T-helper 17 cell (primary cell): ENCODE measurements at regions not wholly inside any gene's neighbourhood (a gene's known extent, or its start where the extent isn't known, plus 50 kb on each side); places are given as distances from the start of the nearest gene placed in this dataset.

Experiments
- ATAC-seq: fragments of 150-1000 bp; cut with Tn5 transposase; 2 replicates; pipeline ENCODE4 v1.10.0; 2021; ENCODE audit warnings: mild to moderate bottlenecking, moderate library complexity
- DNase-seq, 3 donors: peaks; one replicate each; pipeline versions ENCODE4 v3.0.0 to v3.0.0-alpha.2; 2020 to 2021
- H3K9me3 ChIP-seq: one replicate; pipeline ENCODE4 v1.7.0; 2013; ENCODE audit warnings: low read length, mild to moderate bottlenecking; ENCODE audit not compliant: control insufficient read depth, poor library complexity, severe bottlenecking
- H3K27ac Mint-ChIP-seq: one replicate; pipeline ENCODE4 v1.8.0; 2022; ENCODE audit warnings: mild to moderate bottlenecking, moderate library complexity, mixed read lengths
- H3K27me3 Mint-ChIP-seq: one replicate; pipeline ENCODE4 v1.8.0; 2022; ENCODE audit warnings: mixed read lengths
- H3K36me3 Mint-ChIP-seq: one replicate; pipeline ENCODE4 v1.8.0; 2022; ENCODE audit warnings: low read depth, mixed read lengths
- H3K4me1 Mint-ChIP-seq: one replicate; pipeline ENCODE4 v1.8.0; 2022; ENCODE audit warnings: mild to moderate bottlenecking, mixed read lengths
- H3K4me3 Mint-ChIP-seq: one replicate; pipeline ENCODE4 v1.8.0; 2022; ENCODE audit warnings: mild to moderate bottlenecking, moderate library complexity, mixed read lengths

DNA sequence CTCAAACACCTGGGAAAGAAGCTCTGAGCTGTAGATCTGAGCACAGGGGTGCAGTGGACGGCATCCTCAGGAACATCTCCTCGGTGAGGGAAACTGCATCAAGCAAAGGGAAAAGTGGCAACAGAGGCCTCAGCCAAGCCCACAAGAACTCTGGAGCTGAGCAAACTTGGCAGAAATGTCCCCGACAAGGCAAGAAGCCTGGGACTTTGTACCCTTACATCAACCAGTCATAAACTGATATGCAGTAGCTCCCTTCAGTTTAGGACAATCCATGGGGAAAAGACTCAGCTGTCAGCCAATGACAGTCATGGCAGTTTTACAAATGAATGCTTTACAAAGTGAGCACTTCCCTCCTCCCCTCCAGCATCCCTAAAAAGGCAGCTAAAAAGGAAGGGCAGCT, 210.0 kb upstream of the DYNLRB2 start:
- Mint-ChIP-seq H3K27ac (no peak overlapping the region), H3K27me3 (peaks cover 46% of the 10 kb centered on the region), H3K4me1 (no peaks in the 10 kb centered on the region), H3K4me3 (no peak overlapping the region), H3K36me3 (peaks cover 2% of the 10 kb centered on the region)
- no peaks in the 10 kb centered on the region for H3K9me3 ChIP-seq
- no peak for ATAC-seq
- no peak for DNase-seq

GRCh38 chr16:80330150-80330549, 210.6 kb upstream of the DYNLRB2 start:
- DNase-seq: no peak
- H3K4me1 Mint-ChIP-seq: no peaks in the 10 kb centered on the region
- peaks cover 44% of the 10 kb centered on the region for H3K27me3 Mint-ChIP-seq
- peaks cover 2% of the 10 kb centered on the region for H3K36me3 Mint-ChIP-seq
- no peak overlapping the region for H3K4me3 Mint-ChIP-seq
- no peaks in the 10 kb centered on the region for H3K9me3 ChIP-seq
- H3K27ac Mint-ChIP-seq: no peak overlapping the region
- ATAC-seq: no peak

DNA sequence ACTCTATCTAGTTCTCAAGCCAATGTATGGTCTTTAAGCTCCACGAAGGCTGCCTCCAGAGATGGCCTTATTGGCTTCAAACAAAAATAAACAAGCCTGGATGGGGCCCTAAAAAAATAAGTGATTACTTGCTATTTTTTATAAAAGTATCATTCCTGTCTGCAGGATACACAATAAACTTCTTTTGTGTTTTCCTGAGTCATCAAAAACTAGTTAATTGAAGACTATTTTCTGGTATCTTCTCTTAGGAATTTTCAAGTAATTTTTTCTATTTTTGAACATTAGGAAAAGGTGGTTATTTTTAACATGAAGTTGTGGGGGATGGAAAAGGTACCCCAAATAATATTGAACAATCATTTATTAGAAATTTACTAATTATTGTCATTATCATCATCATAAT, 213.1 kb upstream of the DYNLRB2 start:
- peaks cover 2% of the 10 kb centered on the region for H3K36me3 Mint-ChIP-seq
- no peaks in the 10 kb centered on the region for H3K9me3 ChIP-seq
- peaks cover 47% of the 10 kb centered on the region for H3K27me3 Mint-ChIP-seq
- H3K27ac Mint-ChIP-seq: no peak overlapping the region
- ATAC-seq: no peak
- no peak overlapping the region for H3K4me3 Mint-ChIP-seq
- no peaks in the 10 kb centered on the region for H3K4me1 Mint-ChIP-seq
- DNase-seq: no peak

- H3K27me3 Mint-ChIP-seq: peaks cover 39% of the 10 kb centered on the region
- H3K9me3 ChIP-seq: no peaks in the 10 kb centered on the region
- H3K36me3 Mint-ChIP-seq: no peaks in the 10 kb centered on the region
- no peak for DNase-seq
- H3K4me1 Mint-ChIP-seq: no peaks in the 10 kb centered on the region
- H3K4me3 Mint-ChIP-seq: no peak overlapping the region
- ATAC-seq: no peak
- H3K27ac Mint-ChIP-seq: no peak overlapping the region
These were observed 216.4 kb upstream of the DYNLRB2 start for GRCh38 chr16:80324371-80324770.

DNA sequence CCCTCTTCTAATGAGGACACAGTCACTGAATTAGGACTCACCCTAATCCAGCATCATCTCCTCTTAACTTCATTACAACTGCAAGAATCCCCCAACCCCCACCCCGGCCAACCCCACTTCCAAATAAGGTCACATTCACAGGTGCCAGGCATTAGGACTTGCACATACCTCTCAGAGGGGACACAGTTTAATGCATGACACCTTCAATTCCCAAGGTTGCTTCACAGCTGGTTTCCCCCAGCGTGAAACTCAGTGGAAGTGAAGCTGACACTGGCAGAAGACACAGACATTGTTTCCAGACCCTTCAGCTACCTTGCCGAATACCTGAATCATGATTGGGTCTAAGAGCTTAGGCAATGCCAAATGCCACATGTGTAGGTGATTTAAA, 217.0 kb upstream of the DYNLRB2 start:
- Mint-ChIP-seq H3K4me3 (no peak overlapping the region), H3K4me1 (no peaks in the 10 kb centered on the region), H3K27ac (no peak overlapping the region), H3K36me3 (no peaks in the 10 kb centered on the region), H3K27me3 (peaks cover 38% of the 10 kb centered on the region)
- ATAC-seq (no peak), DNase-seq (no peak)
- H3K9me3 ChIP-seq: no peaks in the 10 kb centered on the region

DNA sequence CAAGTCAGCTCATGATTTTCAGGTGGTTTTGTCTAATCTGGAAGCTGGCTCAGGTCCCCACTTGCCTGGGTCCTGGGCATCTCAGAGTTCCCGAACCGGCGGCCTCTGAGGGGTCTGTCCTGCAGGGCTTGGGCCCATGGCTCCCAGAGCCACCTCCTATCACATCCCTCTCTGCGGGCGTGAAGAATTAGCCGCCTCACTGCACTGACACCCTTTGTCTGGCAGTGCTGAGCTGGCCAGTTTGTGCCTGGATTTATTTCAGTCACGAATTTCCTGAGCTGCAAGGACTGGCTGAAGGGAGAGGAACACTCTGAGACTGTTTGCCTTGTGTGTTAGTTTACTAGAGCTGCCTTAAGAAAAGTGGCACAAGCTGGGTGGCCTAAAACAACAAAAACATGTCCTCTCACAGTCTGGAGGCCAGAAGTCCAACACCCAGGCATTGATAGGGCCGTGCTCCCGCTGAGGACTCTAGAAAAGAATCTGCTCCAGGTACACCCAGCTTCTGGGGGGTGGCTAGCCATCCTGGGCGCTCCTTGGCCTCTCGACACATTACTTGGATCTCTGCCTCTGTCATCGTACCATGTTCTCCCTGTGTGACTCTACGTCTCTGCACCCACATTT, 217.5 kb upstream of the DYNLRB2 start:
- H3K36me3 Mint-ChIP-seq: no peaks in the 10 kb centered on the region
- H3K27me3 Mint-ChIP-seq: peaks cover 43% of the 10 kb centered on the region
- H3K4me1 Mint-ChIP-seq: no peaks in the 10 kb centered on the region
- ATAC-seq (no peak), DNase-seq (no peak)
- H3K9me3 ChIP-seq: no peaks in the 10 kb centered on the region
- H3K4me3 Mint-ChIP-seq: no peak overlapping the region
- H3K27ac Mint-ChIP-seq: no peak overlapping the region

DNA sequence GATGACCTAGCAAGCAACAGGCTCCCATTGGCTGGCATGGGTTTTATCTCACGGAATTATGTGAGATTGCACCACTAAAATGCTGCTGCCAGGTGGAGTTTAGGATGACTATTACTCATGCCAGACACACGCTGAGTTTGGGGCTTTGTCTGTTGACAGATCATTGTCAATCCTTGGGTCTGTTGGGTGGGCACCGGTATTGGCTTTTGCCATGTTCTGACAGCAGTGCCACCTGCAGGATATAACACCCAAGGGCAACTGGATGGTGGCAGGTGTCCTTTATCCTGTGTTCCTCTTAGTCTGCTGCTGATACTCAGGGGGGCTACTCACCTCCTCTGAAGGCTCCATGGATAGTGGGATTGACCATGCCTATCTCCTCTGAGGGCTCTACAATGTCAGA, 221.6 kb upstream of the DYNLRB2 start:
- ATAC-seq (no peak), DNase-seq (no peak)
- H3K4me1 Mint-ChIP-seq: no peaks in the 10 kb centered on the region
- peaks cover 55% of the 10 kb centered on the region for H3K27me3 Mint-ChIP-seq
- no peaks in the 10 kb centered on the region for H3K36me3 Mint-ChIP-seq
- no peaks in the 10 kb centered on the region for H3K9me3 ChIP-seq
- H3K27ac Mint-ChIP-seq: no peak overlapping the region
- H3K4me3 Mint-ChIP-seq: no peak overlapping the region

GRCh38 chr16:80318107-80318506, 222.7 kb upstream of the DYNLRB2 start:
- H3K27ac Mint-ChIP-seq: no peak overlapping the region
- H3K27me3 Mint-ChIP-seq: peaks cover 56% of the 10 kb centered on the region
- no peaks in the 10 kb centered on the region for H3K9me3 ChIP-seq
- H3K4me1 Mint-ChIP-seq: no peaks in the 10 kb centered on the region
- H3K36me3 Mint-ChIP-seq: no peaks in the 10 kb centered on the region
- no peak overlapping the region for H3K4me3 Mint-ChIP-seq
- ATAC-seq: no peak
- DNase-seq: no peak

DNA sequence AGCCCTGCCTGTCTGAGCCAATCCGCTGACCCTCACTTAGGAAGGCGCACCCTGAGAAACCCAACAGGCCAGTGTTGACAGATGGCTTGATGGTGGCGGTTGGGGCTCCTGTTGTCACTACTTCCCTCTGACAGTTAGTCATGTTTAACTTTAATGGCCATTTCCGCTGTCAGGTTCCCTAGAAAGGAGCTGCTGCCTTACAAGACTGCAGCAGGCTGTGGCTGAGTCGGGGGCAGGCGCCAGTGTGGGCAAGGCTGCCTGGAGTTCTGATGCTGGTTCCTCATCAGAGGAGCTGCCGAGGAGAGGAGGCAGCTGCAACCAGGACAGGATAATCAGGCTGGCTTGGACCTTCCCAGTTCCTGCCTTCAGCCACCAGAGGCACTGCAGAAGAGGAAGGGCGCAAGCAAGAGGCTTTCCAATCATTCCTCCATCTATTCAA, 223.2 kb upstream of the DYNLRB2 start:
- no peaks in the 10 kb centered on the region for H3K9me3 ChIP-seq
- ATAC-seq (no peak), DNase-seq (no peak)
- H3K4me1 Mint-ChIP-seq: no peaks in the 10 kb centered on the region
- H3K27me3 Mint-ChIP-seq: peaks cover 60% of the 10 kb centered on the region
- H3K27ac Mint-ChIP-seq: no peak overlapping the region
- H3K36me3 Mint-ChIP-seq: no peaks in the 10 kb centered on the region
- no peak overlapping the region for H3K4me3 Mint-ChIP-seq

- Mint-ChIP-seq H3K36me3 (no peaks in the 10 kb centered on the region), H3K27ac (no peak overlapping the region), H3K4me1 (no peaks in the 10 kb centered on the region), H3K27me3 (peaks cover 62% of the 10 kb centered on the region), H3K4me3 (no peak overlapping the region)
- ATAC-seq (no peak), DNase-seq (no peak)
- no peaks in the 10 kb centered on the region for H3K9me3 ChIP-seq
These were observed 223.7 kb upstream of the DYNLRB2 start for GRCh38 chr16:80317116-80317515.

DNA sequence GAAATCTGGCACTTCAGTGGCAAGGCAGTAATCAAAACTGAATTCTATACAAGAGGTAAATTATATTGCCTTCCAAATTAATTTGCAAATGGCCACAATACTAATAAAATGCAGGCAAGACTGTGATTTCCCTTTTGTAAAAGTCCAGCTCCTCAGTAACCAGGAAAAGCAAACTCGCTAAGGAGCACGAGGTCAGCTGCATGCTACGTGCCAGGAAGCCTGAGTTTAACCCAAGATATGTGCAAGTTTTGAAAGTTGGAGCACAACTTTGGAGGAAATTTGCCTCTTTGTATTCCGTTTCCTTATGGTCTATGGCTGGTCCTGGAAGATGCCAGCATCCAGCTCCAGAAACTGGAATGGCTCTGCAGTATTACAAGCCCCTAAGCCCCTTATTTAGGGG, 226.8 kb upstream of the DYNLRB2 start:
- ATAC-seq: no peak
- Mint-ChIP-seq H3K4me1 (no peaks in the 10 kb centered on the region), H3K4me3 (no peak overlapping the region), H3K27ac (no peak overlapping the region), H3K36me3 (no peaks in the 10 kb centered on the region), H3K27me3 (peaks cover 52% of the 10 kb centered on the region)
- H3K9me3 ChIP-seq: no peaks in the 10 kb centered on the region
- DNase-seq: no peak

- no peaks in the 10 kb centered on the region for H3K9me3 ChIP-seq
- Mint-ChIP-seq H3K36me3 (no peaks in the 10 kb centered on the region), H3K27me3 (peaks cover 47% of the 10 kb centered on the region), H3K4me1 (no peaks in the 10 kb centered on the region), H3K27ac (no peak overlapping the region), H3K4me3 (no peak overlapping the region)
- ATAC-seq (no peak), DNase-seq (no peak)
These were observed 231.6 kb upstream of the DYNLRB2 start for GRCh38 chr16:80309178-80309577.

- Mint-ChIP-seq H3K4me3 (no peak overlapping the region), H3K27ac (no peak overlapping the region), H3K27me3 (peaks cover 41% of the 10 kb centered on the region), H3K36me3 (no peaks in the 10 kb centered on the region), H3K4me1 (no peaks in the 10 kb centered on the region)
- ATAC-seq (no peak), DNase-seq (no peak)
- no peaks in the 10 kb centered on the region for H3K9me3 ChIP-seq
These were observed 235.4 kb upstream of the DYNLRB2 start for GRCh38 chr16:80305410-80305809.

DNA sequence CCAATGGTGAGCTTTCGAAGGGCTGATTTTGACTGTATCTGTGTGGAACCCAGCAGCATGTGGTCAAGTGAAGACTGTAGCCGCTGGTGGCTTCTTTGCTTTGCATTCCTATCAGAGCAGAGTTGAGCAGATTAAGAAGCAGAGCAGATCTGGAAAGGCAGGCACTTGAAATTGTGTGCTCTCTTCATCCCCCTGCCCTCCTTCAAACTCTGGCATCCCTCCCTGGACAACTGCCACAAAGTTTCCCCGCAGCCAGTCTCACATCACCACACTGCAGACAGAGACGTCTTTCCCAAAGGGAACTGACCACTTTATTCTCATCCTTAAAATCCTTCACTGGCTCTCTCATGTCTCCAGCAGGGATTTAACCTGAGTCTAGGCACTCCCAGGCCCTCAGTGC, 237.1 kb upstream of the DYNLRB2 start:
- H3K9me3 ChIP-seq: no peaks in the 10 kb centered on the region
- Mint-ChIP-seq H3K36me3 (no peaks in the 10 kb centered on the region), H3K27ac (no peak overlapping the region), H3K27me3 (peaks cover 51% of the 10 kb centered on the region), H3K4me1 (no peaks in the 10 kb centered on the region), H3K4me3 (no peak overlapping the region)
- DNase-seq (no peak), ATAC-seq (no peak)
